Nephron (organoid): ENCODE measurements at regions not wholly inside any gene's neighbourhood (a gene's known extent, or its start where the extent isn't known, plus 50 kb on each side); places are given as distances from the start of the nearest gene placed in this dataset.
A peak's percentile ranks its signal among the peaks of the same experiment; 100 is the strongest.

Source experiments
- H3K27ac Mint-ChIP-seq, 3 experiments: 2 replicates each; pipeline ENCODE4 v1.8.0; 2020; ENCODE audit warnings: mixed read lengths in 3 of 3, mild to moderate bottlenecking in 2 of 3, moderate library complexity in 1 of 3
- H3K27me3 Mint-ChIP-seq: 2 replicates; pipeline ENCODE4 v1.8.0; 2021; ENCODE audit warnings: low read depth, mild to moderate bottlenecking, moderate library complexity, mixed read lengths
- H3K36me3 Mint-ChIP-seq: 2 replicates; pipeline ENCODE4 v1.8.0; 2020; ENCODE audit warnings: low read depth, mixed read lengths
- H3K4me1 Mint-ChIP-seq: 2 replicates; pipeline ENCODE4 v1.8.0; 2020; ENCODE audit warnings: mixed read lengths
- H3K4me3 Mint-ChIP-seq, 3 experiments: 2 replicates each; pipeline ENCODE4 v1.8.0; 2020; ENCODE audit warnings: mild to moderate bottlenecking in 3 of 3, mixed read lengths in 3 of 3, moderate library complexity in 2 of 3
- H3K9me3 Mint-ChIP-seq: 2 replicates; pipeline ENCODE4 v1.8.0; 2020; ENCODE audit warnings: mixed read lengths
- CTCF ChIP-seq, 3 experiments: fragments of 200-600 bp; sonication (generic); IDR thresholded peaks; one replicate each; pipeline ENCODE4 v1.5.0; 2021; ENCODE audit warnings: antibody characterized with exemption in 3 of 3; ENCODE audit not compliant: unreplicated experiment in 3 of 3

- no peaks in the 10 kb centered on the region for H3K36me3 Mint-ChIP-seq
- no peak overlapping the region for H3K4me3 Mint-ChIP-seq
- peaks cover 7% of the 10 kb centered on the region for H3K9me3 Mint-ChIP-seq
- H3K4me1 Mint-ChIP-seq: no peaks in the 10 kb centered on the region
- peaks cover 4% of the 10 kb centered on the region for H3K27me3 Mint-ChIP-seq
- TF ChIP-seq CTCF (IDR thresholded peaks at IDR 0.05; ENCODE audit: unreplicated experiment in 3 of 3): no peak
- no peak overlapping the region for H3K27ac Mint-ChIP-seq
Observed at GRCh38 chr3:148136816-148137215, 560.9 kb upstream of the AGTR1 start.

GRCh38 chr3:148146241-148146640, 551.5 kb upstream of the AGTR1 start:
- no peaks in the 10 kb centered on the region for H3K36me3 Mint-ChIP-seq
- H3K4me1 Mint-ChIP-seq: peaks cover 21% of the 10 kb centered on the region
- no peaks in the 10 kb centered on the region for H3K27me3 Mint-ChIP-seq
- H3K4me3 Mint-ChIP-seq: no peak overlapping the region
- peak overlapping the region in 2 of 3 experiments; percentile 43 to 67 for H3K27ac Mint-ChIP-seq
- no peak for TF ChIP-seq CTCF (IDR thresholded peaks at IDR 0.05; ENCODE audit: unreplicated experiment in 3 of 3)
- peaks cover 3% of the 10 kb centered on the region for H3K9me3 Mint-ChIP-seq

DNA sequence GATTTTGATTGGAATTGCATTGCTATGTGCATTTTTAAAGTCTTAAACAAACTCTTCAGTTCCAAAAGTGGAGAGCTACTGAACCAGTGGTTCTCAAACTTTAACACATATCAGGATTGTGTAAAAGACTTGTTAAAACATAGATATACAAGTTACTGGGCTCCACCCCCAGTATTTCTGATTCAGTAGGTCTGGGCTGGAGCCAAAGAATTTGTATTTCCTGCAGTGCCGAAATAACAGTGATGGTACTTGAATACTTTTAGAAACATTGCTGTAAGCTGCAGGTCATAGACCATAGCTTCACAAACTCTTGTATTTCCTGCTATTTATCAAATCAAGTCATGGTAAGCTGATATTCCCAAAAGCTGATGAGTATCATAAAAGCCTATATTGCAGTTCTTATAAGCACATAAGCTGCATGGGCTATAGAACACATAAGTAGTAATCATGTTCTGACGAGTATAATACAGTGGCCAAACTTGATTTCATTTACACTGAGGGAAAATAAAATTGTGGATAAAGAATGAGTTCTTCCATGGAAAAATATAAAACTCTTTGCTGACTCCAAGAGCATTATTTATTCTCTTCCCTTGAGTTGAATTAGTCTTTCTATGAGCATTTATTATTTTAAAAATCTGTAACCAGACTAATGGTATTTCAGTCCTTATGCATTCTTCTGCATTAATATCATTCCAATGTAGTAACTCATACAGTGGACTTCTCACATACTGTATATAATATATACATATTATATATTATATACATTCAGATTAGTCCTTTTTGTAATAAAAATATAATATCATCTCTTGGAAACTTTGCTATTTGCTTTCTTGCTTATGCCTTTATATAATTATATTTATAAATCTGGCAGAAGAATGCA, 550.5 kb upstream of the AGTR1 start:
- H3K27me3 Mint-ChIP-seq: no peaks in the 10 kb centered on the region
- no peaks in the 10 kb centered on the region for H3K36me3 Mint-ChIP-seq
- peak overlapping the region; percentile 43 to 81 (median 67) for H3K27ac Mint-ChIP-seq
- peaks cover 3% of the 10 kb centered on the region for H3K9me3 Mint-ChIP-seq
- peaks cover 21% of the 10 kb centered on the region for H3K4me1 Mint-ChIP-seq
- H3K4me3 Mint-ChIP-seq: no peak overlapping the region
- no peak for TF ChIP-seq CTCF (IDR thresholded peaks at IDR 0.05; ENCODE audit: unreplicated experiment in 3 of 3)

- Mint-ChIP-seq H3K27me3 (no peaks in the 10 kb centered on the region), H3K9me3 (peaks cover 8% of the 10 kb centered on the region), H3K4me1 (peaks cover 21% of the 10 kb centered on the region), H3K4me3 (no peak overlapping the region), H3K36me3 (no peaks in the 10 kb centered on the region), H3K27ac (peak overlapping the region in 1 of 3 experiments; percentile 22)
- TF ChIP-seq CTCF (IDR thresholded peaks at IDR 0.05; ENCODE audit: unreplicated experiment in 3 of 3): no peak
Observed at GRCh38 chr3:148147903-148148302, 549.8 kb upstream of the AGTR1 start.

GRCh38 chr3:148149556-148149955, 548.1 kb upstream of the AGTR1 start:
- Mint-ChIP-seq H3K4me1 (peaks cover 21% of the 10 kb centered on the region), H3K9me3 (peaks cover 9% of the 10 kb centered on the region), H3K27ac (no peak overlapping the region), H3K4me3 (no peak overlapping the region), H3K27me3 (no peaks in the 10 kb centered on the region), H3K36me3 (no peaks in the 10 kb centered on the region)
- TF ChIP-seq CTCF (IDR thresholded peaks at IDR 0.05; ENCODE audit: unreplicated experiment in 3 of 3): no peak

DNA sequence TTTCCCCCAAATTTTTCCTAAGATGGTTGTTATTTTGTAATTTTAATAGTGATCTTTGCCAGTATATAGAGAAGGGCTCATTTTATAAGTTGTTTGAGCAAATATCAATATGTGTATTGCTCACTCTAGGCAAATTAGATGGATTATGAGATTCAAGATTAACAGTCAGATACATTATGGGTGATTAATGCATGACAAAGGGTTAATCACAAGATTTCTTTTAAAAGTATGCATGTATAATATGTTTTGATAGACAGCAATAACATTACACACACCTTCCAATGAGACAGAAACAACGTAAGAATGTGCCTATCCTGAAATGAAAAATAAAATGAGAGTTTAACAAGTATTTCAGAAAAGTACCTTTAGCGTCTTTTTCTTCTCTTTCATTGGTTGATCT, 547.6 kb upstream of the AGTR1 start:
- no peak overlapping the region for H3K4me3 Mint-ChIP-seq
- peaks cover 9% of the 10 kb centered on the region for H3K9me3 Mint-ChIP-seq
- peaks cover 21% of the 10 kb centered on the region for H3K4me1 Mint-ChIP-seq
- H3K27me3 Mint-ChIP-seq: no peaks in the 10 kb centered on the region
- H3K27ac Mint-ChIP-seq: no peak overlapping the region
- TF ChIP-seq CTCF (IDR thresholded peaks at IDR 0.05; ENCODE audit: unreplicated experiment in 3 of 3): no peak
- H3K36me3 Mint-ChIP-seq: no peaks in the 10 kb centered on the region
